ENCODE measurements at regions not wholly inside any gene's neighbourhood (a gene's known extent, or its start where the extent isn't known, plus 50 kb on each side); places are given as distances from the start of the nearest gene placed in this dataset.

DNA sequence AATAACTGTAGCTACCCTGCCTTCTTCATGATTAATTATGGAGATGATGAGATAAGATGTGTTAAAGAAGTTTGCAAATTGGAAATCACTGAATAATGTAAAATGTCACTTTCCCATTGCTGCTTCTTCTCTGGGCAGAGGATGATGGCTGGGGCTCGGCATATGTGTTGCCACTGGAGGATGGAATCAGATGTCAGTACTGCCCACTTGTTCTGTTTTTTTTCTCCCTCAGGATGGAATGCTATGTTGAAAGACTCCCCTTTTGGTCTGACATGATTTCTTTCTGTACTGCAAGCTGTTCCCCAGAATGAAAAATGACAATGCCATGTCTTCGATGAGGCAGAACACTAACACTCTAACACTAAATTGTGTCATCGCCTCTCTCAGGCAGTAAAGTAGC, 373.9 kb upstream of the SPAG17 start:
- TF ChIP-seq CTCF (optimal IDR thresholded peaks at IDR 0.05 in 1 of 3, IDR thresholded peaks at IDR 0.05 in 1 of 3, conservative IDR thresholded peaks at IDR 0.05 in 1 of 3; ENCODE audit: extremely low read depth in 1 of 3, insufficient read depth in 2 of 3, low read length in 3 of 3) (no peak), EZH2 (IDR thresholded peaks at IDR 0.05; ENCODE audit: low read length) (no peak)
